IMR-90 (cell line): ENCODE measurements at regions not wholly inside any gene's neighbourhood (a gene's known extent, or its start where the extent isn't known, plus 50 kb on each side); places are given as distances from the start of the nearest gene placed in this dataset.

Experiments
- BHLHE40 ChIP-seq: fragments of 150-350 bp; IDR thresholded peaks from 2 replicates; pipeline ENCODE4 v1.6.1; 2016; ENCODE audit warnings: mild to moderate bottlenecking, low read depth, low read length
- CEBPB ChIP-seq: IDR thresholded peaks from 2 replicates; pipeline ENCODE4 v1.6.1; 2012; ENCODE audit warnings: low read depth, low read length, improper control_type of control experiment
- CHD1 ChIP-seq: IDR thresholded peaks from 2 replicates; pipeline ENCODE4 v1.6.1; 2012; ENCODE audit warnings: low read depth, low read length, improper control_type of control experiment
- FOS ChIP-seq: fragments of 150-350 bp; IDR thresholded peaks from 2 replicates; pipeline ENCODE4 v1.6.1; 2016; ENCODE audit warnings: low read depth, low read length
- MAFK ChIP-seq: IDR thresholded peaks from 2 replicates; pipeline ENCODE4 v1.6.1; 2012; ENCODE audit warnings: low read depth, low read length, improper control_type of control experiment
- MAZ ChIP-seq: IDR thresholded peaks from 2 replicates; pipeline ENCODE4 v1.6.1; 2012; ENCODE audit warnings: low read depth, mild to moderate bottlenecking, low read length, improper control_type of control experiment, moderate library complexity, borderline replicate concordance
- MXI1 ChIP-seq: IDR thresholded peaks from 2 replicates; pipeline ENCODE4 v1.6.1; 2012; ENCODE audit warnings: low read depth, mild to moderate bottlenecking, low read length, moderate library complexity, borderline replicate concordance
- POLR2A ChIP-seq: IDR thresholded peaks from 2 replicates; pipeline ENCODE4 v1.6.1; 2012; ENCODE audit warnings: mild to moderate bottlenecking, low read depth, low read length
- RAD21 ChIP-seq: IDR thresholded peaks from 2 replicates; pipeline ENCODE4 v1.6.1; 2012; ENCODE audit warnings: low read length, improper control_type of control experiment
- RCOR1 ChIP-seq: IDR thresholded peaks from 2 replicates; pipeline ENCODE4 v1.6.1; 2012; ENCODE audit warnings: mild to moderate bottlenecking, low read length, improper control_type of control experiment; ENCODE audit not compliant: insufficient replicate concordance
- RFX5 ChIP-seq: IDR thresholded peaks from 2 replicates; pipeline ENCODE4 v1.8.0; 2012; ENCODE audit warnings: low read depth, mild to moderate bottlenecking, low read length, moderate library complexity
- SMC3 ChIP-seq: fragments of 150-350 bp; IDR thresholded peaks from 2 replicates; pipeline ENCODE4 v1.6.1; 2016; ENCODE audit warnings: low read depth, mild to moderate bottlenecking, antibody characterized with exemption, low read length, moderate library complexity
- TF ChIP-seq, protein P1 (sequence below): conservative IDR thresholded peaks from 2 replicates; pipeline ENCODE4 v1.5.1; 2012; ENCODE audit warnings: mild to moderate bottlenecking, low read depth, low read length, improper control_type of control experiment

DNA sequence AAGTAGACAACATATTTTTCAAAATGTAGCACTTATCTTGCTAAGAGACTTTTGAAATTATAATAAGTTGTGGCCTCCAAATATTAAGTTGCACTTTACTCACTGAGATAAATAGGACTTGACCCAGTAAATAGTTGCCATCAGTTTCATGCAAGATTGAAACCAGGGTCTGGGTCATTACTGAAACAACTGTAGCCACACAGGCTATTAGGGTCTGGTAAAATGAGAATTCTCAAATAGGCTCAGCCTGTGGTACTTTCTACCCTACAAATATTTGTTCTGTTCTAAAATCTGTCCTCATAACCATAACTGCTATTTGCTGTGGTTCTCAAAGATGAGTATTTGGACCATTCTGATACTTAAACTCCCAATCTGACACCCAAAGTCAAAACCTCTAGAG is 115.4 kb upstream of the STK17B start:
- TF ChIP-seq POLR2A (no peak), RAD21 (no peak), RCOR1 (no peak), RFX5 (no peak), SMC3 (no peak), CEBPB (no peak), MAZ (no peak), MXI1 (no peak), CHD1 (no peak), BHLHE40 (no peak), MAFK (no peak), FOS (no peak)
- TF ChIP-seq, protein P1, sequence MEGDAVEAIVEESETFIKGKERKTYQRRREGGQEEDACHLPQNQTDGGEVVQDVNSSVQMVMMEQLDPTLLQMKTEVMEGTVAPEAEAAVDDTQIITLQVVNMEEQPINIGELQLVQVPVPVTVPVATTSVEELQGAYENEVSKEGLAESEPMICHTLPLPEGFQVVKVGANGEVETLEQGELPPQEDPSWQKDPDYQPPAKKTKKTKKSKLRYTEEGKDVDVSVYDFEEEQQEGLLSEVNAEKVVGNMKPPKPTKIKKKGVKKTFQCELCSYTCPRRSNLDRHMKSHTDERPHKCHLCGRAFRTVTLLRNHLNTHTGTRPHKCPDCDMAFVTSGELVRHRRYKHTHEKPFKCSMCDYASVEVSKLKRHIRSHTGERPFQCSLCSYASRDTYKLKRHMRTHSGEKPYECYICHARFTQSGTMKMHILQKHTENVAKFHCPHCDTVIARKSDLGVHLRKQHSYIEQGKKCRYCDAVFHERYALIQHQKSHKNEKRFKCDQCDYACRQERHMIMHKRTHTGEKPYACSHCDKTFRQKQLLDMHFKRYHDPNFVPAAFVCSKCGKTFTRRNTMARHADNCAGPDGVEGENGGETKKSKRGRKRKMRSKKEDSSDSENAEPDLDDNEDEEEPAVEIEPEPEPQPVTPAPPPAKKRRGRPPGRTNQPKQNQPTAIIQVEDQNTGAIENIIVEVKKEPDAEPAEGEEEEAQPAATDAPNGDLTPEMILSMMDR = no peak
